ENCODE measurements at regions not wholly inside any gene's neighbourhood (a gene's known extent, or its start where the extent isn't known, plus 50 kb on each side); places are given as distances from the start of the nearest gene placed in this dataset.

DNA sequence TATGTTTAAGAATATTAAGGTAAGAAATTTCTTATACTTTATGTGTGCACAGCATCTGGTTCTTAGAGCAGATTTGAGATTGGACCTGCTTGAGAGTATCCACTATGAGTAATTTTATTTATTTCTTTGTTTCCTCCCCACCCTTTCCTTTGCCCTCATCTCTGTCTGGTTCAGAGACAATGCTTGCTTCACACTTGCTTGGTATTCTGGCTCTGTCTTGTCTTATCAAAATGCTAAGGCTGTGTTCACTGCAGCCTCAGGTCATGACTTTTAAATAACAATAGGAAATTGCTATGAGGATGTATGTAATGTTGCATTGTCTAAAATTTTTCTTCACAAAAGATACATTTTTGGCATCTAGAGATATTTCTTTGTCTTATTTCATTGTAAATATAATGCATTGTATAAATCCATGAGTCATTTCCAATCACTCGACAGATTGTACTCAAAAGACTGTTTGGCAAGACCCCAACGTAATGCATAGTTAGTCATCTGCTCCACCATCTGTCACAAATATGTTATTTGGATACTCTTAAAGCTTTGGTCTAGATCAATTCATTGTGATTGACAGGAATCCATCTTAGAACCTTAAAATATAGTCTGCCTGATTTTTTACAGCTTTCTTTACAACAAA is 395.7 kb downstream of the AASDHPPT start:
- H3K27ac ChIP-seq (ENCODE audit: low read length) = no peak overlapping the region
- H3K27me3 ChIP-seq (ENCODE audit: low read length) = peaks cover 8% of the 10 kb centered on the region; the same call in 1 of the 2 replicates
- no peaks in the 10 kb centered on the region for H3K4me1 ChIP-seq (ENCODE audit: low read length)
- no peaks in the 10 kb centered on the region; the same call in 1 of the 2 replicates for H3K9me2 ChIP-seq (replicated peaks; ENCODE audit: insufficient read depth, low read length)
- no peak overlapping the region for H3K9ac ChIP-seq (ENCODE audit: low read length)
- no peak for DNase-seq
- H3K9me3 ChIP-seq (ENCODE audit: low read length) = no peaks in the 10 kb centered on the region
- no peak overlapping the region for H3K4me2 ChIP-seq (ENCODE audit: low read depth, low read length, poor library complexity, severe bottlenecking)
- no peaks in the 10 kb centered on the region for H3K36me3 ChIP-seq (ENCODE audit: insufficient read depth, low read length)
- H3K4me3 ChIP-seq (ENCODE audit: low read length) = no peak overlapping the region
- H3K79me2 ChIP-seq (ENCODE audit: low read length) = no peaks in the 10 kb centered on the region
- H2AFZ ChIP-seq (ENCODE audit: low read length) = no peak overlapping the region
- no peaks in the 10 kb centered on the region for H4K20me1 ChIP-seq (ENCODE audit: insufficient read depth, low read depth, low read length)

- no peak overlapping the region for H3K4me2 ChIP-seq (ENCODE audit: low read depth, low read length, poor library complexity, severe bottlenecking)
- no peaks in the 10 kb centered on the region for H3K9me3 ChIP-seq (ENCODE audit: low read length)
- H3K4me1 ChIP-seq (ENCODE audit: low read length) = no peaks in the 10 kb centered on the region
- H2AFZ ChIP-seq (ENCODE audit: low read length) = no peak overlapping the region
- H3K9me2 ChIP-seq (replicated peaks; ENCODE audit: insufficient read depth, low read length) = no peaks in the 10 kb centered on the region; the same call in 1 of the 2 replicates
- no peak overlapping the region for H3K4me3 ChIP-seq (ENCODE audit: low read length)
- no peaks in the 10 kb centered on the region for H3K79me2 ChIP-seq (ENCODE audit: low read length)
- no peak overlapping the region for H3K27ac ChIP-seq (ENCODE audit: low read length)
- H3K9ac ChIP-seq (ENCODE audit: low read length) = no peak overlapping the region
- DNase-seq = no peak
- H3K27me3 ChIP-seq (ENCODE audit: low read length) = peaks cover 8% of the 10 kb centered on the region; the same call in 1 of the 2 replicates
- no peaks in the 10 kb centered on the region for H3K36me3 ChIP-seq (ENCODE audit: insufficient read depth, low read length)
- H4K20me1 ChIP-seq (ENCODE audit: insufficient read depth, low read depth, low read length) = no peaks in the 10 kb centered on the region
Observed at GRCh38 chr11:106474274-106474673, 396.8 kb downstream of the AASDHPPT start.

GRCh38 chr11:106475181-106475580 is 397.7 kb downstream of the AASDHPPT start:
- Histone ChIP-seq H3K9ac (ENCODE audit: low read length) (no peak overlapping the region), H4K20me1 (ENCODE audit: insufficient read depth, low read depth, low read length) (no peaks in the 10 kb centered on the region), H3K27me3 (ENCODE audit: low read length) (peaks cover 5% of the 10 kb centered on the region; the same call in 1 of the 2 replicates), H3K36me3 (ENCODE audit: insufficient read depth, low read length) (no peaks in the 10 kb centered on the region), H3K9me3 (ENCODE audit: low read length) (no peaks in the 10 kb centered on the region), H3K4me3 (ENCODE audit: low read length) (no peak overlapping the region), H3K9me2 (replicated peaks; ENCODE audit: insufficient read depth, low read length) (no peaks in the 10 kb centered on the region; the same call in 1 of the 2 replicates), H3K4me2 (ENCODE audit: low read depth, low read length, poor library complexity, severe bottlenecking) (no peak overlapping the region), H3K79me2 (ENCODE audit: low read length) (no peaks in the 10 kb centered on the region), H2AFZ (ENCODE audit: low read length) (no peak overlapping the region), H3K27ac (ENCODE audit: low read length) (no peak overlapping the region), H3K4me1 (ENCODE audit: low read length) (no peaks in the 10 kb centered on the region)
- DNase-seq = no peak

- Histone ChIP-seq H3K9me2 (replicated peaks; ENCODE audit: insufficient read depth, low read length) (no peaks in the 10 kb centered on the region; the same call in 1 of the 2 replicates), H3K27me3 (ENCODE audit: low read length) (no peaks in the 10 kb centered on the region; the same call in 1 of the 2 replicates), H3K4me1 (ENCODE audit: low read length) (no peaks in the 10 kb centered on the region), H4K20me1 (ENCODE audit: insufficient read depth, low read depth, low read length) (no peaks in the 10 kb centered on the region), H3K36me3 (ENCODE audit: insufficient read depth, low read length) (no peaks in the 10 kb centered on the region), H3K9ac (ENCODE audit: low read length) (no peak overlapping the region), H3K79me2 (ENCODE audit: low read length) (no peaks in the 10 kb centered on the region), H3K4me2 (ENCODE audit: low read depth, low read length, poor library complexity, severe bottlenecking) (no peak overlapping the region), H3K4me3 (ENCODE audit: low read length) (no peak overlapping the region), H2AFZ (ENCODE audit: low read length) (no peak overlapping the region), H3K9me3 (ENCODE audit: low read length) (no peaks in the 10 kb centered on the region), H3K27ac (ENCODE audit: low read length) (no peak overlapping the region)
- DNase-seq = no peak
Observed at GRCh38 chr11:106477776-106478175, 400.3 kb downstream of the AASDHPPT start.

DNA sequence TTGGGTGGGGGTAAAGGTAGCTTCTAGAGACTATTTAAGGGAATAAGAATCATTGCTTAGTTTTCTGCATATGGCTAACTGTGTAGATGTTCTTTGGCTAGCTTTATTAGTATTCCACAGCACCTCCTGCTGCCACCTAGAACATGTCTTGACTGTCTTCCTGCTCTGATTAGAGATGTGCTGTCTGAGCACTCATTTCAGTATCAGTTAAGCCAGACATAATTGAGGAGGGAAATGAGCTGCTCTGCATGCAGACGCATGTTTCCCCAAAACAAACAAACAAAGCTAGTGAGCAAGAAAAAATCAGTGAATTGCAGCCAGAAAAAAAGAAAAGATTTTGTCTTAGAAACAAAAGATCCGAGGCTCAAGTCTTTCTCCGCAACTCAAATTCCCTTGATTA is 402.2 kb downstream of the AASDHPPT start:
- H3K27me3 ChIP-seq (ENCODE audit: low read length) = no peaks in the 10 kb centered on the region; the same call in 1 of the 2 replicates
- DNase-seq = no peak
- no peaks in the 10 kb centered on the region for H3K79me2 ChIP-seq (ENCODE audit: low read length)
- no peaks in the 10 kb centered on the region for H4K20me1 ChIP-seq (ENCODE audit: insufficient read depth, low read depth, low read length)
- H3K4me2 ChIP-seq (ENCODE audit: low read depth, low read length, poor library complexity, severe bottlenecking) = no peak overlapping the region
- H3K9ac ChIP-seq (ENCODE audit: low read length) = no peak overlapping the region
- H3K9me3 ChIP-seq (ENCODE audit: low read length) = no peaks in the 10 kb centered on the region
- H3K4me3 ChIP-seq (ENCODE audit: low read length) = no peak overlapping the region
- no peak overlapping the region for H2AFZ ChIP-seq (ENCODE audit: low read length)
- no peaks in the 10 kb centered on the region; the same call in 1 of the 2 replicates for H3K9me2 ChIP-seq (replicated peaks; ENCODE audit: insufficient read depth, low read length)
- H3K27ac ChIP-seq (ENCODE audit: low read length) = no peak overlapping the region
- H3K36me3 ChIP-seq (ENCODE audit: insufficient read depth, low read length) = no peaks in the 10 kb centered on the region
- H3K4me1 ChIP-seq (ENCODE audit: low read length) = no peaks in the 10 kb centered on the region

- Histone ChIP-seq H3K9me2 (replicated peaks; ENCODE audit: insufficient read depth, low read length) (no peaks in the 10 kb centered on the region; the same call in 1 of the 2 replicates), H3K4me1 (ENCODE audit: low read length) (no peaks in the 10 kb centered on the region), H3K79me2 (ENCODE audit: low read length) (no peaks in the 10 kb centered on the region), H4K20me1 (ENCODE audit: insufficient read depth, low read depth, low read length) (no peaks in the 10 kb centered on the region), H2AFZ (ENCODE audit: low read length) (no peak overlapping the region), H3K27me3 (ENCODE audit: low read length) (no peaks in the 10 kb centered on the region; the same call in 1 of the 2 replicates), H3K9ac (ENCODE audit: low read length) (no peak overlapping the region), H3K9me3 (ENCODE audit: low read length) (no peaks in the 10 kb centered on the region), H3K4me2 (ENCODE audit: low read depth, low read length, poor library complexity, severe bottlenecking) (no peak overlapping the region), H3K36me3 (ENCODE audit: insufficient read depth, low read length) (no peaks in the 10 kb centered on the region), H3K27ac (ENCODE audit: low read length) (no peak overlapping the region), H3K4me3 (ENCODE audit: low read length) (no peak overlapping the region)
- DNase-seq = no peak
Observed at GRCh38 chr11:106480581-106481190, 403.2 kb downstream of the AASDHPPT start.

GRCh38 chr11:106482917-106483785 is 405.7 kb downstream of the AASDHPPT start:
- H3K36me3 ChIP-seq (ENCODE audit: insufficient read depth, low read length) = no peaks in the 10 kb centered on the region
- H4K20me1 ChIP-seq (ENCODE audit: insufficient read depth, low read depth, low read length) = no peaks in the 10 kb centered on the region
- no peaks in the 10 kb centered on the region for H3K9me3 ChIP-seq (ENCODE audit: low read length)
- H3K9me2 ChIP-seq (replicated peaks; ENCODE audit: insufficient read depth, low read length) = no peaks in the 10 kb centered on the region
- no peak overlapping the region for H3K9ac ChIP-seq (ENCODE audit: low read length)
- H2AFZ ChIP-seq (ENCODE audit: low read length) = no peak overlapping the region
- H3K79me2 ChIP-seq (ENCODE audit: low read length) = no peaks in the 10 kb centered on the region
- H3K4me3 ChIP-seq (ENCODE audit: low read length) = no peak overlapping the region
- H3K4me2 ChIP-seq (ENCODE audit: low read depth, low read length, poor library complexity, severe bottlenecking) = no peak overlapping the region
- H3K4me1 ChIP-seq (ENCODE audit: low read length) = no peaks in the 10 kb centered on the region
- DNase-seq = no peak
- H3K27ac ChIP-seq (ENCODE audit: low read length) = no peak overlapping the region
- H3K27me3 ChIP-seq (ENCODE audit: low read length) = no peaks in the 10 kb centered on the region; the same call in 1 of the 2 replicates

- Histone ChIP-seq H3K9me2 (replicated peaks; ENCODE audit: insufficient read depth, low read length) (no peaks in the 10 kb centered on the region), H3K36me3 (ENCODE audit: insufficient read depth, low read length) (no peaks in the 10 kb centered on the region), H4K20me1 (ENCODE audit: insufficient read depth, low read depth, low read length) (no peaks in the 10 kb centered on the region), H3K79me2 (ENCODE audit: low read length) (no peaks in the 10 kb centered on the region), H3K9ac (ENCODE audit: low read length) (no peak overlapping the region), H3K27me3 (ENCODE audit: low read length) (no peaks in the 10 kb centered on the region; the same call in 1 of the 2 replicates), H3K9me3 (ENCODE audit: low read length) (no peaks in the 10 kb centered on the region; the same call in 1 of the 2 replicates), H3K27ac (ENCODE audit: low read length) (no peak overlapping the region), H3K4me3 (ENCODE audit: low read length) (no peak overlapping the region), H2AFZ (ENCODE audit: low read length) (no peak overlapping the region), H3K4me1 (ENCODE audit: low read length) (no peaks in the 10 kb centered on the region), H3K4me2 (ENCODE audit: low read depth, low read length, poor library complexity, severe bottlenecking) (no peak overlapping the region)
- no peak for DNase-seq
Observed at GRCh38 chr11:106491751-106492150, 414.3 kb downstream of the AASDHPPT start.
